SKM-1 (cell line): ENCODE measurements at regions not wholly inside any gene's neighbourhood (a gene's known extent, or its start where the extent isn't known, plus 50 kb on each side); places are given as distances from the start of the nearest gene placed in this dataset.
"Not testable (repeated sequence)": the region's sequence is repeated elsewhere in the genome, so short reads cannot be mapped to it uniquely, and the experiment has no call there.

Experiments
- DNase-seq: peaks from one replicate; lab custom pipeline; 2025; ENCODE audit not compliant: unreplicated experiment; lab: John Stamatoyannopoulos, UW

DNA sequence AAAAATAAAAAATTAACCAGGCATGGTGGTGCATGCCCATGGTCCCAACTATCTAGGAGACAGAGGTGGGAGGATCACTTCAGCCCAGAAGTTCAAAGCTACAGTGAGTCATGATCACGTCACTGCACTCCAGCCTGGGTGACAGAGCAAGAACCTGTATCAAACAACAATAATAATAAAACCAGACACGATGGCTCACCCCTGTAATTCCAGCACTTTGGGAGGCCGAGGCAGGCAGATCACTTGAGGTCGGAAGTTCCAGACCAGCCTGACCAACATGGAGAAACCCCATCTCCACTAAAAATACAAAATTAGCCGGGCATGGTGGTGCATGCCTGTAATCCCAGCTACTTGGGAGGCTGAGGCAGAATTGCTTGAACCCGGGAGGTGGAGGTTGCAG, 159.4 kb downstream of the SKIDA1 start:
- not testable (repeated sequence) for DNase-seq

DNA sequence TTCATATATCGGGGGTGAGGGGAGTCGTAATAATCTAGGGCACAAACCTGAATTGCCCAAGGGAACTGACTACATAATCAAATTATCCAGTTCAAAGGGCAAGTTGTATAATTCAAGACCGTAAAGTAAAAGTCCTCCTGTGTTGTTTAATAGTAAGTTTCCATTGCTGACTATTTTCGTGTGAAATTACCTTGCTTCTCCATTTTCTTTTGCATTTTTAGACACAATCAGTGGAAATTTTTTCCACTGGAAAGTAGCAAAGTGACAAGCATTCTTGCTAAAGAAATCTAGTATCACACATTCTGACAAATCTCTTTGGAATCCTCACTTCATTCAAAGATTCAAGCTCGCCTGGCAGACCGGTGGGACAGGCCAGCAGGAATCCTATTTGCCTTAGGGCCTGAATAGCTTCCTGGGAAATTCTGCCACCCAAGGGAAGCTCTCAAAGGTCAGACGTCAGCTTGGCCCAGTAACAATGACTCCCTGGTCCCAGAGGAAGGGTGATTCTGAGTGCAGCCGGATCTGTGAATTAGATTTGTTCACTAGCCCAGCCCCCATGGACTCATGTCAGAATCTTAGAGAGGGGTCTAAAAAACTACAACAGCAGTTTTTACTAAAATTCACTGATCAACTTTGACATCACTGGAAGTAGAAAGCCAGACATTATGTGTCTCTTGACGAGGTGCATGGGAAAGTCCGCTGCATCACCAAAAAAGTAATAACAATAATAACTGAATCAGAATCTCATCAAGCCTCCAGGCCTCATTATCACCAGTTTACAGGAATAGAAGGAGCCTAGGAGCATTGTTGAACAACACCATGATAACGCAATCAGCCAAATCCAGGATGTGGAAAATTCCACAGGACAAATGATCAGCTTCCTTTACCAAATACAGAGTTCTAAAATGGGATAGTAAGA, 161.0 kb downstream of the SKIDA1 start:
- DNase-seq, result no peak

DNA sequence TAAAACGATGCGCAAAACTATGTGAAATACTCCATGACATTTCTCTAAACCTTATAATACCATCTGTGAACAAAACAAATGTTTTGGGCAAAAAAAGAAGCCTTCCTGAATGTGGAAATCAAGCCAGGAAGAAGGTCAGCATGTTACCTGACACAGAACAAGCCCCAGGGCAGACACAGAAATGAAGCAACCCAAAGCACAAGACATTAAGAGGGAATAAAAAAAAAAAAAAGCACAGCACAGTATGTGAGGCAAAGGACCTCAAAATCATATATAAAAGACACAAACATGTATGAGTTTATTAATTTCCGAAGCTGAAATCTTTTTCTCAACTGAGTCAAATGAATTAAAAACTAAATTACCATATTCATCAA, 161.8 kb downstream of the SKIDA1 start:
- DNase-seq, result no peak

DNA sequence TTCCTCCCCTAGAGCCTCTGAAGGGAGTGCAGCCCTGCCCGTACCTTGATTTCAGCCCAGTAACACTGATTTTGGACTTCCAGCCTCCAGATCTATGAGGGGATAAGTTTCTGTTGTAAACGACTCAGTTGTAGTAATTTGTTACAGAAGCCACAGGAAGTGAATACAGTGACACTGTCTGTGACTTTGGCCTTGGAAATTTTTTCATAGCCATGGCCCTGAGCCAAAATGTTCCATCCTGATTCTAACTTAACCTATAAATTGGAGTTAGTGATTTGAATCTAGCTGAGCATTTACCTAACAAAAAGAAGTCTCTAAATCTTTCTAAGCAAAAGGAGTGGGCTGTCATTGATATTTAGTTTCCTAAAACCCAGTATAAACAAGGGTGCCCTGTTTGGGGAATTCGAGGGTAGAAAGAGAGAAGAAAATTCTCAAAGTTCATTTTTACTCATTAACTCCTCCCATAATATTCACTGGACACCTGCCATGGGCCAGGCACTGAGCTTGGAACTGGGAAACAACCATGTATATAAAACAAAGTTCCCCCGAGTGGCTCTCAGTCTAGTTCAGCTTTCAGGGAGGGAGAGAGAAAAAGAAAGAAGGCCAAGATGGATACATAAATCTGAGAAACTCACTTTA, 162.3 kb downstream of the SKIDA1 start:
- DNase-seq, result no peak

GRCh38 chr10:21359202-21359601, 166.3 kb downstream of the SKIDA1 start:
- no peak for DNase-seq

GRCh38 chr10:21355591-21356011, 169.9 kb downstream of the SKIDA1 start:
- no peak for DNase-seq

GRCh38 chr10:21352886-21353285, 172.6 kb downstream of the SKIDA1 start:
- DNase-seq, result no peak

DNA sequence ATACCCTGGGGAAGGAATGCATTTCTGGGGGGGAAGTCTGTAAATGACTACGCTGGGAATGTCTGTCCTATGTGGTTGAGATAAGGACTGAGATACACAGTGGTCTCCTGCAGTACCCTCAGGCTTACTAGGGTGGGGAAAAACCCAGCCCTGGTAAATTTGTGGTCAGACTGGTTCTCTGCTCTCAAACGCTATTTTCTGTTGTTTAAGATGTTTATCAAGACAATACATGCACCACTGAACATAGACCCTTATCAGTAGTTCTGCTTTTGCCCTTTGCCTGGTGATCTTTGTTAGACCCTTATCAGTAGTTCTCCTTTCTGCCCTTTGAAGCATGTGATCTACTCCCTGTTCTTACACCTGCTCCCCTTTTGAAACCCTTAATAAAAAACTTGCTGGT, 173.9 kb downstream of the SKIDA1 start:
- not testable (repeated sequence) for DNase-seq

GRCh38 chr10:21349912-21350286, 175.6 kb downstream of the SKIDA1 start:
- DNase-seq, result no peak

DNA sequence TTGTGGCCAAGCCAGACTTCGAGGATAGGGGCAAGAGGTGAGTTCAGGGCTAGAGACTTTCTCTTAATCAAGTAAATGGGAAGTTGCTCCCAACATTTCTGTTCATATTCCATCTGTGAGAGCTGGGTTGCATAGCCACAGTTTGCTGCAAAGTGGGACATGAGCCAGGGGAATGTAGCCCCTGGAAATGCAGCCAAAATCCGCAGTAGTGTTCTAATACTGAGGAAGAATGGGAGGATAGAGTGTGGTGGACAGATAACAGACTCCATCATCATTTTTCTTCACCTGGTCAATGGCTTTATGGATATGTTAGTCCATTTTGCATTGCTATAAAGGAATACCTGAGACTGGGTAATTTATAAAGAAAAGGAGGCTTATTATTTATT, 177.7 kb downstream of the SKIDA1 start:
- DNase-seq, result no peak

DNA sequence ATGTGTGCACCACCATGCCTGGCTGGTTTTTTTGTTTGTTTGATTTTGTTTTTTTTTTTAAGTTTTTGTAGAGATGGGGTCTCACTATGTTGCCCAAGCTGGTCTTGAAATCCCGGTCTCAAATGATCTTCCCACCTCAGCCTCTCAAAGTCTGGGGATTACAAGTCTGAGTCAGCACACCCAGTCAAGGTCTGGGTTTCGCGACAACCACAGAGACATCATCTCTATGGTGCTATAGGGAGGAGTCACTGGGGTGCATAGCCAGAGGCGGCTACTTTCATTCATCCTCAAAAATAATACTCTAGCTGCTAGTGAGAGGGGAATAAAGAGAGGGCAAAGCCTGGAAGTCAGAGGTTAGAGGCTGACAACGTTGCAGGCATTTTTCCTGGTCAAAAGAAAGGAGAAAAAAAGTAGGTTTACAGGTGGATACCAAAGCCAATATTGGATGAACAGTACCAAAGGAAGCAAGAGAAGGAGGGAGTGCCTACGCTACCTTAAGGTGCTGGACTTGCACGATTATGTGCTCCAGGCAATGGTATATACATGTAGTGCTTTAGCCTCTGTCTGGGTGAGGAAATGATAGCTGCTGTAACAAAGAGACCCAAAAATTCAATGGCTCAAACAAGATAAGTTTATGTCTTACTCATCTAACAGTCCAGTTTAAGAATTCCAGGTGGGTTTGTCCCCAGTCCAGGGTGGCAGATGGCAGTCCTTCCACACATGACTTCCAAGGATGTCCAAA, 178.3 kb downstream of the SKIDA1 start:
- DNase-seq, result no peak

- no peak for DNase-seq
These were observed 182.4 kb downstream of the SKIDA1 start for GRCh38 chr10:21343087-21343486.

DNA sequence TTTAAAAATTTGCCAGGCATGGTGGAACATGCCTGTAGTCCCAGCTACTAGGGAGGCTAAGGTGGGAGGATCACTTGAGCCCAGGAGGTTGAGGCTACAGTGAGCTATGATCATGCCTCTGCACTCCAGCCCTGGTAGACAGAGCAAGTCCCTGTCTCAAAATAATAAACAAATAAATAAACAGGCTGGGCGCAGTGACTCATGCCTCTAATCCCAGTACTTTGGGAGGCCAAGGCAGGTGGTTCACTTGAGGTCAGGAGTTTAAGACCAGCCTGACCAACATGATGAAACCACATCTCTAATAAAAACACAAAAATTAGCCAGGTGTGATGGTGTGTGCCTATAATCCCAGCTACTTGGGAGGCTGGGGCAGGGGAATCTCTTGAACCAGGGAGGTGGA, 183.0 kb downstream of the SKIDA1 start:
- not testable (repeated sequence) for DNase-seq

- DNase-seq, result no peak
These were observed 185.2 kb downstream of the SKIDA1 start for GRCh38 chr10:21340331-21340730.

DNA sequence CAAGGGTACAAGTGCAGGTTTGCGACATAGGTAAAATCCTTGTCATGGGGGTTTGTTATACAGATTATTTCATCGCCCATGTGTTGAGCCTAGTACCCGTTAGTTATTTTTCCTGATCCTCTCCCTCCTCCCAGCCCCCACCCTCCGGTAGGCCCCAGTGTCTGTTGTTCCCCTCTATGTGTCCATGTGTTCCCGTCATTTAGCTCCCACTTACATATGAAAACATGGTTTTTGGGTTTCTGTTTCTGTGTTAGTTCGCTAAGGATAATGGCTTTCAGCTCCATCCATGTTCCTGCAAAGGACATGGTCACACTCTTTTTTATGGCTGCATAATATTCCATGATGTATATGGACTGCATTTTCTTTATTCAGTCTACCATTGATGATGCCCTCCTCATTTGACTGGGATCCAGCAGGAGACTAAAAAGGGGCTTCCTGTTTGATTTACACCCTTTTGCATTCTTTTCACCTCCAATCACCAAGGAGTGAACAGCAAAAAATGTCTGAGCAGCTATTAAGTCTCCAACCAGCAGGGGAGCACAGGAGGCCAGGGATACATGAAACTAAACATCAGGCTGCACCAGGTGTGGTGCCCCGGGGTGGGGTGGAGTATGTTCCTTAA, 188.2 kb downstream of the SKIDA1 start:
- DNase-seq, result no peak

GRCh38 chr10:21336476-21337170, 188.9 kb downstream of the SKIDA1 start:
- no peak for DNase-seq

DNA sequence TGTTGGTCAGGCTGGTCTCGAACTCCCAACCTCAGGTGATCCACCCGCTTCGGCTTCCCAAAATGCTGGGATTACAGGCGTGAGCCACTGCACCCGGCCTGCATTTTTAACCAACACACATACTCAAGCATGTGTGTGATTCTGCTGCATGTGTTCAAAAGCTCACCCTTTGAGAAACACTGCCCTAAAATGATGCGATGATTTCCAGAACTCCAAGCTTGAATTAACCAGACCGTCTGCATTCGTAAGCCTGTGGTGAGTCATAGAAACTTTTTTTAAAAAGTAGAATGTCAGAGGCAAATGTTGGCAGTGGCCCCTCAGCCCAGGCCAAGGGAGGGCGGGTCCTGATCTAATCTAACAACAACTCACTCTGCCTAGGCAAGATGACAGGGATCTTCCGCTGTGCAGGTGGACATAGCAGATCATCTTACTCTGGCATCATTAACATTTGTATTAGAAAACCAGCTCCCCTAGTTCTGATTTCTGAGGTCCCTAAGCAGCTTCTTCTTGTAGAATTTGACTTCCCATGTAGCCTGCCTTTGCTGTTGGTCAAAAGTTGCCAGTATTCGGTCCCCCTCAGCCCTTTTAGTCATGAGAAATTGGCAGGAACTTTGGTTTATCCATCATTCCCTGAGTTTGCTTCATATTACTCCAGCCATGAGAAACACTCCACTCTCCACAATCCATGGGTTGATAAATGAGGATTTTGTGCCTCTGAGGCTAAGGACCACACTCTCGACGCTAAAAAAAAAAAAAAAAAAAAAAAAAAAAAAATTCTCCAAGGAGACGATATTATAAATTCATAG, 190.4 kb downstream of the SKIDA1 start:
- no peak for DNase-seq

DNA sequence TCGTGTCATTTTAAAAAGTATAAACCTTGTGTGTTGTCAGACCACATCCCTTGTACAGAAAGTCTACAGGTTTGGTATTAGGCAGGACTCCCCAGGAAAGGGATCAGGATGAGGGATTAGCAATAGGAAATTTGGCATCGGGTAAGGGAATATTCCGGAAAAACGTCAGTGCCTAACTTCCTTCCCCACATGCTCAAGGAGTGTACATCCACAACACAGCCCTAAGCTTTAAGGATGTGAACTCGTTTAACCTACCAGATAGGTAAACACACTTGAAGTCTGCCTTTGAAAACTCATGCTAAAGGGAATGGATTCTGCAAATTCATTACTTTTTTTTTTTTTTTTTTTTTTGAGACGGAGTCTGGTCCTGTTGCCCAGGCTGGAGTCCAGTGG, 194.9 kb downstream of the SKIDA1 start:
- DNase-seq, result no peak

DNA sequence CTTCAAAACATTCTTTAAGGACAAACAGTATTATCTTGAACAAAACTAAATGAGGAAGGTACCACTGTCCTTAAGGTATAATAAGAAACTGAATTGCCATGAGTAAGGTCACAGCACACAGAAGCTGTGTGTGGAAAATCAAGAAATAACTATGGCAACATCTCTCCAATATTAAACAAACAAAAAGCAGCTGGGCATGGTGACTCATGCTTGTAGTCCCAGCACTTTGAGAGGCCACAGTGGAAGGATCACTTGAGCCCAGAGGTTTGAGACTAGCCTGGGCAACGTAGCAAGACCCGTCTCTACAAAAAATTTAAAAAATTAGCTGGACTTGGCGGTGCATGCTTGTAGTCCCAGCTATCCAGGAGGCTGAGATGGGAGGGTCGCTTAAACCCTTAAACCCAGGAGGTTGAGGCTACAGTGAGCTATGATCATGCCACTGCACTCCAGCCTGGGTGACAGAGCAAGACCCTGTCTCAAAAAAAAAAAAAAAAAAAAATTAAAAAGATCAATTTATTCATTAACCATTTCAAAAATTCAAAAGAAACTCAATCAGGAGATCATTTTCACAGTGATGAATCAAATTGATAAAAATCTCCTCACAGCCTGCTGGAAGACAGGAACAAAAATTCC, 195.4 kb downstream of the SKIDA1 start:
- DNase-seq, result no peak
